ENCODE measurements at regions not wholly inside any gene's neighbourhood (a gene's known extent, or its start where the extent isn't known, plus 50 kb on each side); places are given as distances from the start of the nearest gene placed in this dataset. TPM values are rescaled to one million over a fixed set of nuclear protein-coding genes. Genes with fewer than 3 reads are reported as not detected.

GRCh38 chr15:36502509-36502908 is 76.9 kb upstream of the CDIN1 start:
- Histone ChIP-seq H3K36me3 (ENCODE audit: insufficient read depth) (no peaks in the 10 kb centered on the region), H3K4me3 (ENCODE audit: low read depth, low read length) (no peak overlapping the region), H3K4me1 (ENCODE audit: insufficient read depth) (no peaks in the 10 kb centered on the region), H3K27ac (ENCODE audit: low read depth) (no peak overlapping the region)
- WGBS = 32% methylated on average over 1 of the region's 1 CpG
- DNase-seq (ENCODE audit: extremely low spot score) = no peak

- WGBS = 69% methylated on average over 3 of the region's 3 CpGs
- H3K4me1 ChIP-seq (ENCODE audit: insufficient read depth) = no peaks in the 10 kb centered on the region
- DNase-seq (ENCODE audit: extremely low spot score) = no peak
- no peak overlapping the region for H3K4me3 ChIP-seq (ENCODE audit: low read depth, low read length)
- H3K36me3 ChIP-seq (ENCODE audit: insufficient read depth) = no peaks in the 10 kb centered on the region
- H3K27ac ChIP-seq (ENCODE audit: low read depth) = no peak overlapping the region
Observed at GRCh38 chr15:36506733-36507356, 72.6 kb upstream of the CDIN1 start.

GRCh38 chr15:36507458-36507857 is 72.0 kb upstream of the CDIN1 start:
- 8% methylated on average over 1 of the region's 1 CpG for WGBS
- H3K36me3 ChIP-seq (ENCODE audit: insufficient read depth) = no peaks in the 10 kb centered on the region
- DNase-seq (ENCODE audit: extremely low spot score) = no peak
- no peak overlapping the region for H3K27ac ChIP-seq (ENCODE audit: low read depth)
- H3K4me3 ChIP-seq (ENCODE audit: low read depth, low read length) = no peak overlapping the region
- no peaks in the 10 kb centered on the region for H3K4me1 ChIP-seq (ENCODE audit: insufficient read depth)

GRCh38 chr15:36511594-36511993 is 67.8 kb upstream of the CDIN1 start:
- Histone ChIP-seq H3K4me1 (ENCODE audit: insufficient read depth) (no peaks in the 10 kb centered on the region), H3K36me3 (ENCODE audit: insufficient read depth) (no peaks in the 10 kb centered on the region), H3K4me3 (ENCODE audit: low read depth, low read length) (no peak overlapping the region), H3K27ac (ENCODE audit: low read depth) (no peak overlapping the region)
- 97% methylated on average over 3 of the region's 3 CpGs for WGBS
- no peak for DNase-seq (ENCODE audit: extremely low spot score)

- no peaks in the 10 kb centered on the region for H3K4me1 ChIP-seq (ENCODE audit: insufficient read depth)
- no peak overlapping the region for H3K27ac ChIP-seq (ENCODE audit: low read depth)
- WGBS = 92% methylated on average over 1 of the region's 1 CpG
- no peak overlapping the region for H3K4me3 ChIP-seq (ENCODE audit: low read depth, low read length)
- no peaks in the 10 kb centered on the region for H3K36me3 ChIP-seq (ENCODE audit: insufficient read depth)
- DNase-seq (ENCODE audit: extremely low spot score) = no peak
Observed at GRCh38 chr15:36517758-36518157, 61.7 kb upstream of the CDIN1 start.

- no peak for DNase-seq (ENCODE audit: extremely low spot score)
- Histone ChIP-seq H3K36me3 (ENCODE audit: insufficient read depth) (no peaks in the 10 kb centered on the region), H3K4me3 (ENCODE audit: low read depth, low read length) (no peak overlapping the region), H3K27ac (ENCODE audit: low read depth) (no peak overlapping the region), H3K4me1 (ENCODE audit: insufficient read depth) (no peaks in the 10 kb centered on the region)
- WGBS = 95% methylated on average over 6 of the region's 6 CpGs
Observed at GRCh38 chr15:36519067-36519466, 60.4 kb upstream of the CDIN1 start.

- H3K27ac ChIP-seq (ENCODE audit: low read depth) = no peak overlapping the region
- DNase-seq (ENCODE audit: extremely low spot score) = no peak
- H3K4me1 ChIP-seq (ENCODE audit: insufficient read depth) = no peaks in the 10 kb centered on the region
- no peaks in the 10 kb centered on the region for H3K36me3 ChIP-seq (ENCODE audit: insufficient read depth)
- 90% methylated on average over 3 of the region's 3 CpGs for WGBS
- H3K4me3 ChIP-seq (ENCODE audit: low read depth, low read length) = no peak overlapping the region
Observed at GRCh38 chr15:36525430-36525829, 54.0 kb upstream of the CDIN1 start.

GRCh38 chr15:36527235-36528162 is 51.9 kb upstream of the CDIN1 start:
- no peak for DNase-seq (ENCODE audit: extremely low spot score)
- Histone ChIP-seq H3K36me3 (ENCODE audit: insufficient read depth) (no peaks in the 10 kb centered on the region), H3K27ac (ENCODE audit: low read depth) (no peak overlapping the region), H3K4me3 (ENCODE audit: low read depth, low read length) (no peak overlapping the region), H3K4me1 (ENCODE audit: insufficient read depth) (no peaks in the 10 kb centered on the region)
- 56% methylated on average over 9 of the region's 9 CpGs for WGBS

GRCh38 chr15:36529296-36530011 is 50.0 kb upstream of the CDIN1 start:
- 63% methylated on average over 7 of the region's 7 CpGs for WGBS
- no peak overlapping the region for H3K4me3 ChIP-seq (ENCODE audit: low read depth, low read length)
- H3K27ac ChIP-seq (ENCODE audit: low read depth) = no peak overlapping the region
- DNase-seq (ENCODE audit: extremely low spot score) = no peak
- H3K4me1 ChIP-seq (ENCODE audit: insufficient read depth) = no peaks in the 10 kb centered on the region
- no peaks in the 10 kb centered on the region for H3K36me3 ChIP-seq (ENCODE audit: insufficient read depth)

Small RNAs in the stretch of these regions (small RNA-seq; reads per million reads assigned to genes)
- gene AC068867.1 = not detected
- not detected for gene MIR4510

Measured in urinary bladder (tissue), 4 donors.